ENCODE measurements at regions not wholly inside any gene's neighbourhood (a gene's known extent, or its start where the extent isn't known, plus 50 kb on each side); places are given as distances from the start of the nearest gene placed in this dataset.

- Histone ChIP-seq H3K4me3 (no peak overlapping the region), H3K9me2 (replicated peaks; ENCODE audit: insufficient read depth) (no peaks in the 10 kb centered on the region), H3K36me3 (replicated peaks; ENCODE audit: insufficient read depth, low read depth) (no peaks in the 10 kb centered on the region), H3K9me3 (ENCODE audit: low read depth) (no peaks in the 10 kb centered on the region), H4K20me1 (ENCODE audit: insufficient read depth, poor library complexity, severe bottlenecking) (no peaks in the 10 kb centered on the region), H3K4me2 (no peak overlapping the region), H3K27me3 (no peaks in the 10 kb centered on the region), H3K4me1 (ENCODE audit: insufficient read depth) (no peaks in the 10 kb centered on the region), H3K27ac (no peak overlapping the region), H2AFZ (no peak overlapping the region), H3K79me2 (no peaks in the 10 kb centered on the region)
- TF ChIP-seq CTCF (IDR thresholded peaks at IDR 0.05; ENCODE audit: poor library complexity) = no peak
- no peak for TF ChIP-seq EZH2phosphoT487 (IDR thresholded peaks at IDR 0.05; ENCODE audit: low read depth, severe bottlenecking, unreplicated experiment)
- TF ChIP-seq EZH2 (IDR thresholded peaks at IDR 0.05; ENCODE audit: borderline replicate concordance) = no peak
- 84% methylated on average over 3 of the region's 3 CpGs for WGBS (ENCODE audit: low lambda C conversion rate, missing lambda C conversion rate)
- no peak for DNase-seq (ENCODE audit: low spot score)
These were observed 551.1 kb upstream of the SORCS1 start for GRCh38 chr10:107715565-107715964.

GRCh38 chr10:107708981-107709380, 544.5 kb upstream of the SORCS1 start:
- H3K4me2 ChIP-seq = no peak overlapping the region
- no peaks in the 10 kb centered on the region for H4K20me1 ChIP-seq (ENCODE audit: insufficient read depth, poor library complexity, severe bottlenecking)
- H3K27ac ChIP-seq = no peak overlapping the region
- DNase-seq (ENCODE audit: low spot score) = no peak
- no peaks in the 10 kb centered on the region for H3K36me3 ChIP-seq (replicated peaks; ENCODE audit: insufficient read depth, low read depth)
- TF ChIP-seq CTCF (IDR thresholded peaks at IDR 0.05; ENCODE audit: poor library complexity) (no peak), EZH2 (IDR thresholded peaks at IDR 0.05; ENCODE audit: borderline replicate concordance) (no peak), EZH2phosphoT487 (IDR thresholded peaks at IDR 0.05; ENCODE audit: low read depth, severe bottlenecking, unreplicated experiment) (no peak)
- no peaks in the 10 kb centered on the region for H3K79me2 ChIP-seq
- no peak overlapping the region for H3K4me3 ChIP-seq
- no peaks in the 10 kb centered on the region for H3K9me3 ChIP-seq (ENCODE audit: low read depth)
- H3K27me3 ChIP-seq = no peaks in the 10 kb centered on the region
- no peaks in the 10 kb centered on the region for H3K9me2 ChIP-seq (replicated peaks; ENCODE audit: insufficient read depth)
- no peaks in the 10 kb centered on the region for H3K4me1 ChIP-seq (ENCODE audit: insufficient read depth)
- WGBS (ENCODE audit: low lambda C conversion rate, missing lambda C conversion rate) = 82% methylated on average over 1 of the region's 1 CpG
- H2AFZ ChIP-seq = no peak overlapping the region

GRCh38 chr10:107706096-107706725, 541.7 kb upstream of the SORCS1 start:
- no peaks in the 10 kb centered on the region for H3K27me3 ChIP-seq
- H2AFZ ChIP-seq = no peak overlapping the region
- no peaks in the 10 kb centered on the region for H4K20me1 ChIP-seq (ENCODE audit: insufficient read depth, poor library complexity, severe bottlenecking)
- no peak overlapping the region for H3K4me2 ChIP-seq
- no peaks in the 10 kb centered on the region for H3K36me3 ChIP-seq (replicated peaks; ENCODE audit: insufficient read depth, low read depth)
- no peaks in the 10 kb centered on the region for H3K79me2 ChIP-seq
- H3K27ac ChIP-seq = no peak overlapping the region
- no peaks in the 10 kb centered on the region for H3K9me3 ChIP-seq (ENCODE audit: low read depth)
- WGBS (ENCODE audit: low lambda C conversion rate, missing lambda C conversion rate) = 100% methylated on average over 1 of the region's 1 CpG
- no peak for TF ChIP-seq EZH2phosphoT487 (IDR thresholded peaks at IDR 0.05; ENCODE audit: low read depth, severe bottlenecking, unreplicated experiment)
- no peak for TF ChIP-seq CTCF (IDR thresholded peaks at IDR 0.05; ENCODE audit: poor library complexity)
- no peak for DNase-seq (ENCODE audit: low spot score)
- H3K4me1 ChIP-seq (ENCODE audit: insufficient read depth) = no peaks in the 10 kb centered on the region
- H3K9me2 ChIP-seq (replicated peaks; ENCODE audit: insufficient read depth) = no peaks in the 10 kb centered on the region
- no peak overlapping the region for H3K4me3 ChIP-seq

GRCh38 chr10:107701943-107702342, 537.4 kb upstream of the SORCS1 start:
- Histone ChIP-seq H3K27ac (no peak overlapping the region), H3K4me1 (ENCODE audit: insufficient read depth) (no peaks in the 10 kb centered on the region), H3K27me3 (no peaks in the 10 kb centered on the region), H4K20me1 (ENCODE audit: insufficient read depth, poor library complexity, severe bottlenecking) (no peaks in the 10 kb centered on the region), H3K4me3 (no peak overlapping the region), H3K36me3 (replicated peaks; ENCODE audit: insufficient read depth, low read depth) (no peaks in the 10 kb centered on the region), H3K9me2 (replicated peaks; ENCODE audit: insufficient read depth) (no peaks in the 10 kb centered on the region), H3K79me2 (no peaks in the 10 kb centered on the region), H3K9me3 (ENCODE audit: low read depth) (no peaks in the 10 kb centered on the region), H3K4me2 (no peak overlapping the region), H2AFZ (no peak overlapping the region)
- DNase-seq (ENCODE audit: low spot score) = no peak
- TF ChIP-seq EZH2phosphoT487 (IDR thresholded peaks at IDR 0.05; ENCODE audit: low read depth, severe bottlenecking, unreplicated experiment) (no peak), CTCF (IDR thresholded peaks at IDR 0.05; ENCODE audit: poor library complexity) (no peak), EZH2 (IDR thresholded peaks at IDR 0.05; ENCODE audit: borderline replicate concordance) (no peak)
